CD4-positive, alpha-beta T cell treated with Interleukin-4 for 1 hour (primary cell): ENCODE measurements at regions not wholly inside any gene's neighbourhood (a gene's known extent, or its start where the extent isn't known, plus 50 kb on each side); places are given as distances from the start of the nearest gene placed in this dataset.

ENCODE experiments used
- DNase-seq, 2 donors: peaks; one replicate each; pipeline ENCODE4 v3.0.0-alpha.2; 2020 to 2022

DNA sequence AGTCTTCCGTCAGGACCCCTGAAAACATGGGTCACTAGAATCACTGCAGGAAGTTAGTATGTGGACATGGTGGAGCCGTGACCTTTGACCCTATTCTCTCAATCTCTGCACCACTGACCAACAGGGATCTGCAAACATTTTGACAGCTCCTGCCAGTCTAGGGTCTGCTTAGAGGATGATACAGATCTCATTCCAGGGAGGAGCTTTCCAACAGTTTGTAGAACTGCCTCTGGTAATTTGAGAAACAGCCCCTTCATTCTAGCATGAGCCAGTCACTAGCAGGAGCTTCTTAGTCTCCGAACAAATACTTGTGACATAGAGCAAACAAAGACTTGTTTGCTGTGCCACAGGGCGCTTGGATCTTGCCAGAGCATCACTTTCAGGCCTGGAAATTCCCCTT is 270.3 kb upstream of the CFAP20DC start:
- no peak for DNase-seq

DNA sequence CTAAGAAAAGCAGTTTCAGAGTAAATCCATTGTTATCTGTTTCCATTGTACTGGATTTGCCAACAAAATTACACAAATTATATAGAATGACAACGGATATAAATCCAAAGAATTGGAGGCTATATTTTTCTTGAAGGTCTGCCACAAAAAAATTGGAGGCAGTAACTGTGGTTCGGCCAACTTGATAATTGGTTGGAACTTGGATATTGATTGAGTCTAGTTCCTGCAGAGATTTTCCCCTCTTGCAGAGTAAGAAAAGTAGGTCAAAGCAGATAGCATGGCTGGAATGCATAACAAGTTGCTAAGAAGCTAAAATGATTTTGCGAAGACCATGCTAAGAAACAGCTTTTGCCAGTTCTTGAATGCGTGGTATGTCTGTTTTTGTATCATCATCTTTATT is 269.6 kb upstream of the CFAP20DC start:
- DNase-seq: no peak

- no peak for DNase-seq
Measured at GRCh38 chr3:59318881-59319280, 269.1 kb upstream of the CFAP20DC start.

DNA sequence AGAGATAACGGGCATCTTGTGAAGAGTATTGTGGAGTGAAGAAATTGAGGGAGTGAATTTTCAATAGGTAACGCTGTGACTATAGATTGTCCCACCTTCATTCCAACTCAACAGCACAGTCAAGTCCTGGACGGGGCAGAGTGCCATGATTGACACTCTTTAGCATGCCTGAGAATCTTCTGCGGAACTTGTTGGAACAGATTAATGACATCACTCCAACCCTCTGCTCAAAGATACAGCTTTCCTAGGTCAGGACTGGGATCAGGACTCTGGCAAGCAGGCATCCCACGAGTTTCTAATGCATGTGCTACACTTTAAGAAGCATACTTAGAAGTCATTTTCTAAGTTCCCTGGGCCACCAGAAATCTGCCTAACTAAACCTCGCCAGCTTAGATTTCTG is 267.6 kb upstream of the CFAP20DC start:
- no peak for DNase-seq

DNA sequence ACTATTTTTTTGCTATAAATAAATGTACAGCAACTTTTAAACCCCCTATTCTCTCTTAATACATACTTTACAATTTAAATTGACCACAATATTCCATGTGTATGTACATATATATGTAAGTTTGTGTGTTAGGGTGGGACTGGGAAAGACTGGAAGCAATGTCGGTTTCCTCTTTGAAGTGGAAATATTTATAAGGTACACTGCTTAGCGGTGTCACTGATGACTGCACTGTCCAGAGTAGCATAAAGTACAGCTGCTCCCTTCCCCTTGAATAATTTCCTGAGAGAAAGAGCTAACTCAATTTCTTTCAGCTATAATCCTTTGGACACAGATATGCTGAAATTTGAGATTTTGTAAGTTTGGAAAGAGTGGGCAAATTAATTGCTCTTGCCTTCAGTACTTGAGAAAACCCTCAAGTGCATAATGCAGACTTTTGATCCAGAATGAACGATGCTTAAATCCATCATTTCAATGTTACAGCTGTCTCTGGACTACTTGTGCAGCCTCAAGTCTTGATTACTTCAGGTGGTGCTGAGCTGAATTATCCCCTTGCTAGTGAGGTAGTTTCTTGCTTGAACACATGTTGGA is 267.0 kb upstream of the CFAP20DC start:
- no peak for DNase-seq

DNA sequence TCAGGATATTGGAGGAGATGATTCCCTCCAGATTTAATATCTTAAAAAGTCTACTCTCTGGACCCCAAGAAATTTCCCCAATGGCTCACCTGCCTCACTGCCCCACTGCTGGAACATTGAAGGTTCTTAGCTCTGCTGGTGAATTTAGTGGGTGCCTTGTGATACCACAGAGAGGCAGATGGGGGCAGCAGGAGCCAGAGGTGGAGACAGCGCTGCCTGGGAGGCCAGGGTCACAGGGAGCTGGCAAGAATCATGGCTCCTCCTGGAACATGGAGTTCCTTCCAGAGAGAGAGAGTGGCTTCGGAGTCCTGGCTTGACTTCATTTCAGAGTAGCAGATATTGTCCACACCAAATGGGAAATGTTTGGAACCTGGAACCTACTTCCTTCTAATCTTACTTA is 263.5 kb upstream of the CFAP20DC start:
- peak; percentile 27 to 38 for DNase-seq

- no peak for DNase-seq
Measured at GRCh38 chr3:59311231-59311630, 261.4 kb upstream of the CFAP20DC start.

GRCh38 chr3:59310736-59311135 is 260.9 kb upstream of the CFAP20DC start:
- DNase-seq: no peak

DNA sequence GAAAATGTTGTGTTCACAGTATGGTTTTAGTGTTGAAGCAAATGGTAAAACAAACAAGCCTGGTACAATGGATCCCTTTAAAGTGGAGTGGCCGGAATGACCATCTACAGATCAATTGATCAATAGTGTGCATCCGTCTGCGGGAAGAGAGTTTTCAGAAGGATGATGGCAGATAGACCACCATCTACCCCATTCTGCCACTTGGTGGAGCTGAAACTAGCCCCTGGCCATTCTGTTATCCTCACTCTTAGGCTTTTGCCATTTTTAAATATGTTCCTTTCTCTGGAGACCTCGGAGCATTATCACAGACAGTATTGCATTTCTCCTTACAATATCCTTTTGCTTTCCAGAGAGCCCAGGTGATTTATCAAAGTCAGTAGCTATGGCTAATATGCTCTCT is 258.9 kb upstream of the CFAP20DC start:
- DNase-seq: no peak

DNA sequence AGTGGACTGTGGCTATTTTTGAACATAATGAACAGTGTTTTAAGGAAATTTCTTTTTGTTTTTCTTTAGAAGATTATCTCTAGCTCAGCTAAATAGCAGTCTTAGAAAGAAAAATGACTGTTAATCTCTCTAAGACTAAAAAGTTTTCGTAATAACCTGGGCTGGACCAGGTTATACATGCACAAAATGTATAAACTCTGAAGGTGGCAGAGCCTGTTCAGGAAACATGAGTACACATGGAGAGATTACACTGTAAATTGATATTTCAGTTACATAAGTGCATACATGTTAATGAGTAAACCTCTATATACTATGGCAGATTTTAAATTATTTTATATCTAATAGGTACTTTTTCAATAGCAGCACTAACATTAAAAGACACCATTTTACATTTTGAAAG is 258.2 kb upstream of the CFAP20DC start:
- DNase-seq: no peak

GRCh38 chr3:59306436-59306835 is 256.6 kb upstream of the CFAP20DC start:
- no peak for DNase-seq

- no peak for DNase-seq
Measured at GRCh38 chr3:59304296-59304695, 254.5 kb upstream of the CFAP20DC start.

- DNase-seq: no peak
Measured at GRCh38 chr3:59303452-59303851, 253.6 kb upstream of the CFAP20DC start.

GRCh38 chr3:59302442-59302841 is 252.6 kb upstream of the CFAP20DC start:
- DNase-seq: no peak

- DNase-seq: peak in 1 of 2 donors; percentile 22
Measured at GRCh38 chr3:59300733-59301132, 250.9 kb upstream of the CFAP20DC start.

- no peak for DNase-seq
Measured at GRCh38 chr3:59299561-59299960, 249.7 kb upstream of the CFAP20DC start.

- no peak for DNase-seq
Measured at GRCh38 chr3:59290358-59290757, 240.5 kb upstream of the CFAP20DC start.

DNA sequence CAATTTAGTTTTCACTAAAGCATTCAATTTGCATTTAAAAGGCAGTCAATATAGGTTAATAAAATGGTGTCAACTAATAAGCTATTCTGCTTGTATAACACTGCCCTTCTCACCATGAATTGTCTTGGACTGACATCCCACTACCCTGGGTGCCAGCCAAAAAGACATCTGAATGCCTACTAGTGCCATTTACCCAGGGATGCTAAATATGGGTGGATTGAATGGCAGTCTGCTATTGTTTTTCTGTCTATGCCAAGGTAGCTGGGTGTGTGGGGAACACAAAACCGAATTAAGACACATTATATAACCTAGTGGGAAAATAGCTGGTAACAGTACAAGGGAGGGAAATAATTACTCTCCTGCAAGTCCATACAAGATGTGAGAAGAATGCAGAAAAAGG is 240.0 kb upstream of the CFAP20DC start:
- no peak for DNase-seq

GRCh38 chr3:59288951-59289350 is 239.1 kb upstream of the CFAP20DC start:
- no peak for DNase-seq

DNA sequence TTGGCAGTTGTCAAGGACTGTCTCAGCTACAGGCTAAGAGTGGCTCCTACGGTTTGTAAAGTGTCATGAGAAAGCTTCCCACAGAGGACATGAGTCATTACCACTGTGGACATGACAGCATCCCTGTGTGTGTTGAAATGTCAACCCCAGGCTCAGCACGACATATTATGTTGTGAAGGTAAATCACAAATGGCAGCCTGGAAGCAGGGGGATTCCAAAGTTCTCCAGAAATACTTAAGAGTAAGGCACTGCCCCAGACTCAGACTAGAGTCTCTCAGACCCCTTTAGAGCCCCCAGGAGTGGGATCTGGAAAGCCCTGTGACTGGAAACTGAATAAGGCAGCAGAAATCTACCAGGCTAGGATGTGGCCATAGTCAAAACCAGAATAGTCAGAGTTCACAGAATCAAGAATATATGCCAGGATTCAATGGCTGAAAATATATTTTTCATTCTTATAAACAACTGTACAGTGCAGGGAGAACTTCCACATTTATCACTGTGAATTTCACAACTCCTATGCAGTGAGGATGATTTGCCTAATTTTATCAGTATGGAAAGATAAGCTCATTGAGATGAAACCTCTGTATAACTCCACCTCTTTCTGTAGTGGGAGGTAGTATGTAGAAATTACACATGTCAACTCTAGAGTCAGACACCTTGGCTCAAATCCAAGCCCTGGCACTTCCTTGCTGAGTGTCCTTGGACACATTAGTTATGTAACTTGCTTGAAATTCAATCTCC is 237.1 kb upstream of the CFAP20DC start:
- DNase-seq: peak in 1 of 2 donors; percentile 59

DNA sequence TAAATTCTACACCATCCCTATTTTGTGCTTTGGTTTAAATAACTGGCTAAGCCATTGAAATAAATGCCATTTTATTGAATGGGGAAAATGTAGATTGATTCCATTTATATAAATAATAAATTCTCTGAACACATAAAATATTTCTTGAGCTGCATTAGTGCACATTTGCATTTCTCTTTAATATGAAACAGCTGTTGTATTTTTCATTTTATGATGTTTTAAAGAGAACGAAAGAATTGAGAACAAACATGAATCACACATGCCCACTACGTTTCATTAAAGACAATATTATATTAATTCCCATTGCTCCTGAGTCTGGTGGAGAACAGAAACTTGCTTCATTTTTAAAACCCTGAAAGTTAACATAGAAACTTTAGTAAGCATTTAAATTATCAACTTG is 235.7 kb upstream of the CFAP20DC start:
- DNase-seq: no peak

DNA sequence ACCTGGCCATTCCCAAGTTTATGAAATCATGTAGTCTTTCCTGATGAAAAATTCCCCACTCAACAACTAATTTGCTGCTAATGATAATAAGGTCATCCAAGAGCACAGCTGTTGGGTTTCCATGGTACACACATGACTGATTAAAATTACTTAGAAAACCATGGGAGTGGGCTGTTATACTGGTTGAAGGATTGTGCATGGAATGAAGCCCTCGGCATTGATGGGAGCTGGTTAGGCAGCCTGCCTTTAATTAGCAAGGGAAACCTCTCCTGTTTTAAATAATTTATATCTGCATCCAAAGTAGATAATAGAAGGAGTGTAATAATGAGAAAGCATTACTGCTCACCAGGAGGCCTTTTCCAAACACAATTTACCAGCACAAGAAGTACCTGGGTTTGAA is 235.1 kb upstream of the CFAP20DC start:
- DNase-seq: no peak

DNA sequence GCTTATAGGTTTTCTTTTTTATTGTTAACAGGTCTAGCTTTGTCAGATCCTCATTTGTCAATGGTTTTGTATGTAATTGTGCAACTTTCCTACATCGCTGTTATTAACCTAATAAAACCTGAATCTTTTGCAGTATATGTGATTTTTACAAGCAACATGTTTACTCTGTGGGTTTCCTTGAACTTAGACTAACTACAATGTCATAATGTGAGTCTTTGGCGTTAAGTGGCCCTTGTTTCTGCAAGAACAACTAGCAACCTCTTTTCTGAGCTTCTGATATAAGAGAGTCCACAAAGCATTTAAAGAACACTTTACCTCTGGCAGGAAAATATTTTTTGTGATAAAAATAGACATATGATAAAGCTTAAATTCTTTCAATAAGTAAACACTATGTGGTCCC is 230.3 kb upstream of the CFAP20DC start:
- no peak for DNase-seq

- DNase-seq: no peak
Measured at GRCh38 chr3:59277816-59278215, 228.0 kb upstream of the CFAP20DC start.

DNA sequence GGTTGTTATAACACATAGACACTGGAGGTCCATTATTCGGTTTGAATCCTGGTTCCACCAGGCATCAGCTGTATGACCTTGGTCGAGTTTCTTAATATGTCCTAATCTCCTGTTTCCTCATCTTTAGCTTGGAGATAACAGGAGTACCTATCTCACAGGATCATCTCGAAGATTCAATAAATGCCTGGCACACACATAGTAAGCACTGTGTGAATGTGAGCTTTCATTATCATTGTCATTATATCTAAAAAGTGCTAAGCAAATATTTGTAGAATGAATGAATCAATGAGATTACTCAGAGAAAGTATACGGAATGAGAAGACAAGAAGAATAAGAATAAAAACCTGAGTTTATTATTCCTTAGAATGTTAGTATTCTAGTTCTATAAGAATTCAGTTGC is 227.4 kb upstream of the CFAP20DC start:
- DNase-seq: no peak
